Ecto neural progenitor cell (in vitro differentiated cells): ENCODE measurements at regions not wholly inside any gene's neighbourhood (a gene's known extent, or its start where the extent isn't known, plus 50 kb on each side); places are given as distances from the start of the nearest gene placed in this dataset.

Source experiments
- DNase-seq: peaks from one replicate; pipeline ENCODE4 v3.0.0-alpha.2; 2018; ENCODE audit warnings: low spot score

DNA sequence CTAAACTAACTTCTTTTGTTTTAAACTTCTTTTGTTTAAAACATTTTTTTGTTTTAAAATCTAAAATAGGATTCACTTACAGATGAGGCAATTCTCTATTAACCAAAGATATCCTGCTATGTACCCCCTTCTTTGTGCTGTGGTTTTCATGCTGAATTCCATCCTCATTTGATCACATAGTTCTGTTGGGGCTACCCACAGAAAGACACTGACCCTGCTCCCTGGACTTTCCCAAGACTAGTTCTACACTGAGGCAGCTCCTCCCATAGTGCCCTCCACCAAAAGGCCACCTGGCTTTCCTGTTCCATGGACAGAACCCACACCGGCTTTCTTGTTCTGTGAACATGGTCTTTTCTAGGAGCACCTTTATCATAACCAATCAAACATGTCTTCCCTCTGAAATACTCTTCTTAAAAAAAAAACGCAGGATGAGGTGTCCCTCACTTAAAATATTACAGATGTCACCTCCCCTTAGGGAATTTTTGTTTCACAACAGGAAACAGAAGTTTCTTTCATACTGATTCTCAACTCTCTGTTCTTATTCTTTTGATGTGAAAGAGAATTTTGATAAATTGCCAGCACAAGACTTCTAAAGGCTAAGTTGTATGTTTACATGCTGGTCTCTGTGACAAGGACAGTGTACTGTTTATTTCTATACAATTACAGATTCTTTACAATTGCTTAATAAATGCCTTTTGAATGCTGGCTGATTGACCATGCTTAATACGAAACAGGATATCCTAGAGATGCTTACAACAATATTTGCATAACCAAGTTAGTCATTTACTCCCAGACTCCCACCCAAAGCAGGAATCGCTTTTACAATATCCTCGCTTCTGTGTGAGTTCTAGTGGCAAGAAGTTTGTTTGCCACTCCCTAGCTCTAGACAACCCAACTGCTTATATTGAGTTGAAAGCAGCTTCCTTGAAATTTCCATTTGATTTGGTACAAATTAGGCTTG lies 300.4 kb downstream of the DTWD2 start:
- DNase-seq: no peak

DNA sequence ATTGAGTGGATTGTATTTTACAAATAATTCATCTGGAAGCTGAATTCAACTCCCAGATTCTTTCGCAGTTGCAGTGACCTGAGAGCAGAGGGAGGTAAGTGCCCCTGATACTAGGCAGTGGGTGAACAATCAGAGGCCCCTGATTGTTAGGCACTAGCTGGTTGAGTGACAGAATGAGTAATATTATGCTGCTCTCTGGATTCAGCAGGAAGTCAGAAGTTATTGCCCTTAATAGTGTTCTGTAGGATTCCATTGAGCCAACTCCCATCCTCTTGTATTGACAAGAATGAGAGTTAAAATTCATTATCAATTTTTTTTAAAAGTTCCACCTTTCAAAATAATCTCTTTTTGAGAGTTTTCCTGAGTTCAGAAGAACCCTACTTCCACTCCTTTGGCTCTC lies 301.2 kb downstream of the DTWD2 start:
- DNase-seq: no peak

DNA sequence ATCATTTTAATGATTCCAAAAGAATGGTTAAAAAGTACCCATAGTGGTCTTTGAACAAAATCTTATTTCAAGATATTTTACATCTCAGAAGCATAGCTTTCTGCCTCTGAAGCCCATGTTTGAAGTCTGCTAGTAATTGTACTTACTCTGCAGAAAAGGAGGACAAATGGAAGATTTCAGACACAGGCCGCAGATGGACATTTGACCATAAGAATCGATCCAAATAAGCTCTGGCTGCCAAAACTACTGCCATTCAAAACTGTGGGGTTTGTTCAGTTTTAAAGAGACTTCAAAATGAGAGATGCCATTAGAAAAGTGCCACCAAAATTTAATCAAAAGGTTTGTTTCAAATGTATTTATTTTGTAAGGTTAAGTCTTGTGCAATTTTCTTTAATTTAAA lies 306.7 kb downstream of the DTWD2 start:
- no peak for DNase-seq

DNA sequence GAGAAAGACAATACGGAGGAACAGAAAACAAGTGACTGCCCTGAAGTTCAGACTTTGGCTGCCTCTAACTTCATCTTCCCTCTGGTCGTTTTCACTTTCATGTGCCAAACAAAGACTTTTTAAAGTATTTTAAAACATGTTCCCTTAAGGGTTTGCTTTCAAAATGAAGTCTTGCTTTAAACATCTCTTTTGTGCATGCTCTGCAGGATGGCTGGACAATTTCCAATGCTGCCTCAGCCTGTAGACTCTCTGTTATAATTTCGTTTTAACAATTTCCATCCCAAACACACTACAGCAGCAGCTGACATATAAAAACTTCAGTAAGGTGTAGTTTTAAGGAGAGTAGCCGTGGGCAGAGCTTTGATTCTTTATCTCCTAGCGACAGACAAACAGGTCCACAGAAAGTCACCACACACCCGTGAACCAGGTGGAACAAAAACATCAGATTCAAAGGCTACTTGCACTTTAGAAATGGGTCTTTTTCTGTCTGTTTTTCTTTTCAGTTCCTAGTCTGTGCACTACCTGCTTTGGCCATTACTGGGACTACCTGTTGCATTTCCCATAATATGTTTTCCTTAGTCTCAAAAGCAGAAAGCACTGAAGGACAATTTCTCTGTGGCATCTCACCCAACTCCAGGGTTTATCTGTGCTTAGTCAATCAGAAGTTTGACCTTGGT lies 308.9 kb downstream of the DTWD2 start:
- DNase-seq: no peak

DNA sequence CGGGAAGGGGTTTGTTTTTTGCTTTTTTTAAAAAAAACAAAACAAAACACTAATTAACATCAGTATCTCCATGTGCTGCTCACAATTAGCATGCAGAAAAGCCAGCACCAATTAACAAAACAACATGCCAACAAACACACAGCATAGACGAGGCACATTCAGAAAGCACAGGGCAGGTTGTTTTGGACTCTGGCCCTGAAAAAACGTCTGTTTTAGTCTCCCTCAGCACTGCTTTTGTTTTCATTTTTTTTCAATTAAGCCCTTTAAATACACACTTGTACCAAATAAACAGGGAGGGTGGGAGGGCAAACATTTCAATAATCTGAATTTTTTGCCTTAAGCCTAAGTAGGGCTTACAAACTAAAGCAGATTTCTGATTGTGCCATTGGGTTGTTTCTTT lies 309.6 kb downstream of the DTWD2 start:
- DNase-seq: no peak

DNA sequence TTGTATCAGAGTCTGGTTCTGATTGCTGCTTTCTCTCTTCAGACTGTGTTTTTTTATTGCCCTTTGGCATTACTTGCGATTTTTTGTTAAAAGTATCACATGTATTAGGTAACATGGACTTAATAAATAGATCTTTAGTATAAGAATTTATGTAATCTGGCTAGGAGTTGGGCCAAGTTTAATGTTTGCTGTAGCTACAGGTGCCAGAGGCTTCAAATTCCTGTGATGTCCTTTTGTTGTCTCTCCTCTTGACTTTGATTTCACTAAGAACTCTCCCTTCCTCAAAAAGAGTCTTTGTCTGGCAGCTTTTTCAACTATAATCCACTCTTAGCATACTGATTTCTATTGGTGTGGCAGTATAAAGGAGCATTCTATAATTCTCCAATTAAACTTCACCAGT lies 313.1 kb downstream of the DTWD2 start:
- DNase-seq: no peak

DNA sequence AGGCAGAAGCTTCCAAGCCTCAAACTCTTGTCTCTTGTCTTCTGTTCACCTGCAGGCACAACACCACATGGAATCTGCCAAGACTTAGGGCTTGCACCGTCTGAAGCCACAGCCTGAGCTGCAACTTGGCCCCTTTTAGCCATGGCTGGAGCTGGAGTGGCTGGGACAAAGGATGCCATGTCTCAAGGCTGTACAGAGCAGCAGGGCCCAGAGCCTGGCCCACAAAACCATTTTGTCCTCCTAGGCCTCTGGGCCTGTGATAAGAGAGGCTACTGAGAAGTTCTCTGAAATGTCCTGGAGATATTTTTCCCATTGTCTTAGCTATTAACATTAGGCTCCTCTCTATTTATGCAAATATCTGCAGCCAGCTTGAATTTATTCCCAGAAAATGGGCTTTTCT lies 330.8 kb downstream of the DTWD2 start:
- no peak for DNase-seq

DNA sequence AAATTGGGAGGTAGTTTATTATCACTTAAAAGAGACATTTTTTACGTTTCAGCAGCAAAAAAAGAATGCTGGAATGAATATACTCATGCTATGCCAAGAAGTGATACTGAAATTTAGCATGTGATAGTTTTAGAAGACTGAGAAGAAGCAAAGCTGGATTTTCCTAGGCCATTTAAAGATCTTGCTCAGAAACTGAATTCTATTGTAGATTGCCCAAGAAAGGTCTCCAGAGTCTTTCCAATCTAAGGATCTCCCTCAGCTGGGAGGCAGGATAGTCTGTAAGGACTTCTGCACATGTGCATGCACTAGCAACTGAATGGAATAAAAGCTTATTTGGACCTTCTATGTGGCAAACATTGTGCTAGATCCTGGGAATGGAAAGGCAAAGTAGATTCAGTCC lies 334.5 kb downstream of the DTWD2 start:
- no peak for DNase-seq

DNA sequence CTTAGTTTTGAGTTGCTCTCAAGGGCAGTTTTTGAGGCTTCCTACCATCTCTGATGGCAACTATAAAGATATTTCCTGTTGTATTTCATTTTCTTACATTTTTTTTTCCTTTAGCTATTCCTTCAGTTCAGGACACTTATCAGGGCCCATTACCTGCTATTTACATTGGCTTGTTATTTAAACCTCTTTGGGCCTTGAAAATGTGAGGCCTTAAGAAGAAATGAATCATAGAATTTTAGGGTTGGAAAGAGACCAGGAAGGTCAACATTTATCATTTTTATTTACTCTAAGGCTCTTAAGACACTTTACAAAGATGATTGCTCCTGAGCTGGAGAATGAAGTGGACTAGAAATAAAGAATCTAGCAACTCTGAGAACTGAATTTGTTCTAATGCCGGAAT lies 335.2 kb downstream of the DTWD2 start:
- DNase-seq: no peak

DNA sequence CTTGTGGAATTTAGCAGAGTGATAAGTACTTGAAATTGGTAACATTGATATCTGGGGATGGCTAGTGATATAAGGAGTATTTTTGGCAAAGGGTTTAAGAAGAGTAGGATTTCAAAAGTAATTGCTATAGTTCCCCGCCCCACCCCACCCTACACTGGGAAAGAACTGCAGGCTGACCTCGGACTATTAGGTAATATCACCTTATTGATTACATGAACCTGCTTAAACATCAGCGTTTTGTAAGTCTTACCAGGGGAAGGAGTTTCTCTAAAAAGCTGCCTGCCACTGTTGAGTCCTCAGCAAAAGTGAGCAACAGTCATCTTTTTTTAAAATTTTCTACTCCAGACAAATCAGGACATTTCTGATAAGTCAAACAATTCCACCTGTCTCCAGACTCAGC lies 337.3 kb downstream of the DTWD2 start:
- no peak for DNase-seq

DNA sequence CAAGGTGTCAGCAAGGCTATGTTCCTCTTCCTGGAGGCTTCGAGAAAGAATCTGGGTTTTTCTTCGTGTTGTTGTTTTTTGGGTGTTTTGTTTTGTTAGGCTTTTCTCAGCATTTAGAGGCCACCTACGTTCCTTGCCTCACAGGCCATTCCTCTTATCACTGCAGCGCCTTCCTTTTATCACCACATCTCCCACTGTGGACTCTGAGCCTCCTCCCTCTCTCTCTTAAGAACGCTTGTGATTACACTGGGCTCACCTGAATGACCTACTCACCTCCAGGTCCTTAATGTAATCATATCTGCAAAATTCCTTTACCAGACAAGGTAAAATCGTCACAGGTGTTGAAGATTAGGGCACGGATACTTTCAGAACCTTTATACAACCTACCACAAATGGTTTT lies 340.8 kb downstream of the DTWD2 start:
- DNase-seq: no peak

DNA sequence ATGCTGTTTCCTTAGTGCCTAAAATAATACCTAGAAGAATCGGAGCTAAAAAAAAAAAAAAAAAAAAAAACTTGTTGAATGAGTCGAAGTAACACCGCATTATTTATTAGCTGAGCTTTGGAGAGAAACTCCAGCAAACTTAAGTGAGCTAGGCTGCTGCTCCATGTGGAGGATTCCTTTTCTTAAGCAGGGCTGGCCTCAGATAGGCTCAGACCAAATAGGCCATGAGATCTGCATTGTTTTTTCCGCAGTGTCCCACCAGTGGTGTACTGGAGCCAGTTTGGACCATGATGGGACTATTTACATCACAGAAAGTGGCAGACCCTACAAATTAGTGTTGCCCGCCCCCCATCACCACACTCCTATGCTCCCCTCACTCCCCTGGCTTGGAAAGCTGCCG lies 341.4 kb downstream of the DTWD2 start:
- no peak for DNase-seq

DNA sequence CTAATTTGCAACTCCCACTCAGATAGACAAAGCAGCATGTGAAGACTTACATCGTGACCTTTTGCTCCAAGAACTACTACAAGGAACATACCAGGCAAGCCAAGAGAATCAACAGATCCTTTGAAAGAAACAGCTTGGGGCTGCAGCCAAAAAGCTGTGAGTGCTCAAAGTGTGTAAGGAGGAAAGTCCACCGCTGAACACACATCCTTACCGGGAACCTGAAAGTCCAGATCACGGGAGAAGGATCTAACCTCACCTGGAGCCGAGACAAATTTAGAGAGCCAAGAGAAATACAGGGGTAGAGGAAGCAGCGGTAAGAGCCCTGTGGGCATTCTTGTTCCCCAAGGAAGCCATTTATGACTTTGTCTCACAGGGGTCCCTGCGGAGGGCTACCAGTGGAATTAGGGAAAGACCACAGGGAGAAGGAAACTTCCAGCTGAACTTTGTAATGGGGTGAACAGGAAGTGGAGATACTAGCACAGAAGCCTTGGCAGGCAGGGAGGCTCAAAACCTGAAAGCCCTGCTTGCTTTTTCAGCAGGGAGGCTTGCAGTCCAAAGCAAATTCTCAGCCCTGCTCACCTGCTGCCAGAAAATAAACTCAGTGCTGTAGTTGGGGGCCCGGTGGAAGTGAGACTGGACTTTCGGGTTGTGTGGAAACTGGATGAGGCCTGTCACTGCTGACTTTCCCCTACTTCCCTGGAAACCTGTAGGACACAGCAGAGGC lies 350.2 kb downstream of the DTWD2 start:
- DNase-seq: no peak

DNA sequence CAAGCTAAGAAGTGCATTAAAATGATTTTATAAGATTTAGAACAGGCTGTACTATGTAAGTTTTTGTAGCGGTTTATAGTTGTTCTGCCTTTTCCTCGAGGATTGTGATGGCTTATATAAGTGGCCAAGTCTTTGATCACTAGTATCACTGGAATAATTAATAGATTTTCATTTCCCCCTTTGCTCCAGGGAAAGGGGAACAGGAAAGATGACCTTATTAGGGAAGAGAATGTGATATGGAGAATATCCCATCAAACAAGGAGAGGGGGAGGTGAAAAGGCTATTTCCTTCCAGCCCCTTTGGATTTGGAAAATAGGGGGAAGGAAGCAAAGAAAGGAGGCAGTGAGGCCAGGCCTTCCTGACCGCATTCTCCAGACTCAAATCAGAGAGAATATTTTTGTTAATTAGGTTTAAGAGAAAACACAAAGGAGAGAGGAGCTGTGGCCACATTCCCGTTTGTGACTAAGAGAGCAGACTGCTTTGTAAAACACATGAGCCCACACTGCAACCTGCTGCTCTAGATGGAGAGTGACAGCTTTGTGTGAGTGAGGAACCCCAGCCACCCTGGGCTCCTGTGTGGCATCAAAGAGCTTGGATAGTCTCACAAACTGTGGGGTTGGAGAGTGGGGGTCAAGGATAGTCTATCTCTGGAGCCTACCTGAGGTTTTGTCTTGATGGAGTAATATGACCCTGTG lies 359.5 kb downstream of the DTWD2 start:
- peak; percentile 49 for DNase-seq

DNA sequence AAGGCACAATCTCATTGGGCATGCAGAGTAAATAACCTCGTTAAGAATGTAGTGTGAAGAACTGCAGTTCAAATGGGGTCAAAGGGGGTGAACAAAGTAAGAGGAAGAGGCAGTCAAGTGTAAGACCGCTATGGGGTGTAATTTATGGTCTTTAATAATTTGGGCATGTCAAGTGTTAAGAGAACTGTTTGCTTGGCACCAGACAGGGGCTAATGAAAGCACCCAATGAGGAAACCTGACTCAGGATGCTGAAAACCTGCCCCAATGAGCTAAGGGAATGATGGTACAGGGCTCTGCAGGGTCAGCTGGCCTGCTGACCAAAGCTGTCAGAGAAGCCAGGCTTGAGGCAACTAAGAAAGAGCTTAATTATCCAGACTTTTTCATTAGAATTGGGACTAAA lies 368.1 kb downstream of the DTWD2 start:
- DNase-seq: no peak

DNA sequence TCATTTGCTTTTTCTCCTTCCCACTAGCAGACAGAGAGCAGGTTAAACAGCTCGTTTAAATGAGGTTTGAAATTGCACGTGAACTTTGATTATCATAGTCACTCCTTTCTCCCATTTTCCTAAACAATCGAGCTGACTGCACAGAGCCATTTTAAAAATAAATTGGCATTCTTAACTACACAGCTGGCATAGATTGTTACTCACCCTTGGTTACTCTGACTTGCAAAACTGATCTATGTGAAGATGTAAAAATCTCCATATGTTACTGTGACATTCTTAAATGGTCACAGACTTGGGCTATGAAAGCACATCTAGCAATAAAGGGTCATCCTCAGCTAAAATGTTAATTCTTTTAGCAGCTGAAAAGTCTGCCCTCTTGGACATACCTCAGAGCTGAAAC lies 368.5 kb downstream of the DTWD2 start:
- no peak for DNase-seq

DNA sequence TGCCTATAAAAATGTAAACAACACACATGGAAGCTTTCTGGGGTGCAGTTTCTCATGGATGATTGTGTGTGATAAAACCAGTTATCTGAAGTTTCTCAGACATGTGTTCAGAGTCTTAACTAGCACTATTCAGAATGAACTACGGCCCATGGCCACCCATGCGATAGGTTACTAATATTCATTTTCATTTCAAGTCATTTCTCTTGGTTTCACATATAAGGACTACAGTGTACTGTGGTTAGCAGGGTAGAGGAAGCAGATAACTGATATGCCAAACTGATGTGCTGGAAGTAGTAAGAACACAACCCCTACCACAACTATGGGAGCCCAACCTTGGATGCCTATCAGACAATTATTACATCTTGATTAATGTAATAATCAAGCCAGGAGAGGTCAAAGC lies 372.1 kb downstream of the DTWD2 start:
- no peak for DNase-seq

DNA sequence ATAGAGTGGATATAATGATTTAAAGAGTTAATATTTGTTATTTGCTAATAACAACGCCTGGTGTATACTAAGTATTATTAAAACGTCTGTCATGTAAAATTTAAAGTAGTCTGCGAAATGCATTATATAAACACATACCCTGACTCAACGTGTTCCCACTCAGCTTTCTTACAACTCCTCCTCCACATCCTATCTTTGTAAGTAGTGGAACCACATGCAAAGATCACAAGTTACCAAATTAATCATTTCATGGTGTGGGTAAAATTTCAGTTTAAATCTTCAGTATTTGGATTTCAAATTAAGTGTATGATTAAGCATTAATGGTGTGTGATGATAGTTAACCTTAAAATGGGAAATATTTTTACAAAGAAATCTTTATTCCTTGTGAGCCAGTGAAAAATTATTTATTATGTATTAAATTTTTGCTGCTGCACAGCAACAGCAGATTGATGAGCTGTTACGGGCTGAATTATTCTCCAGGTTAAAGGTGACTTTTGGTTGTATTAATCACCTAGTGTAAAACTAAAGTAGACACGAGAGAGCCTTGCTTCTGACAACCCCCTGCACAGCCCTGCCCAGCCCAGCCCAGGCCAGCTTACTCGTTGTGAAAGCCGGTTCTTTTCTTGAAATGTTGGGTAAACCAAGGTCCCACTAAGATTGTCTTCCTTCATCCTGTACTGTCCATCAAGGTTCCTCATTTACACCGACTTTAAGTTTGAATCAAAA lies 373.5 kb downstream of the DTWD2 start:
- no peak for DNase-seq

DNA sequence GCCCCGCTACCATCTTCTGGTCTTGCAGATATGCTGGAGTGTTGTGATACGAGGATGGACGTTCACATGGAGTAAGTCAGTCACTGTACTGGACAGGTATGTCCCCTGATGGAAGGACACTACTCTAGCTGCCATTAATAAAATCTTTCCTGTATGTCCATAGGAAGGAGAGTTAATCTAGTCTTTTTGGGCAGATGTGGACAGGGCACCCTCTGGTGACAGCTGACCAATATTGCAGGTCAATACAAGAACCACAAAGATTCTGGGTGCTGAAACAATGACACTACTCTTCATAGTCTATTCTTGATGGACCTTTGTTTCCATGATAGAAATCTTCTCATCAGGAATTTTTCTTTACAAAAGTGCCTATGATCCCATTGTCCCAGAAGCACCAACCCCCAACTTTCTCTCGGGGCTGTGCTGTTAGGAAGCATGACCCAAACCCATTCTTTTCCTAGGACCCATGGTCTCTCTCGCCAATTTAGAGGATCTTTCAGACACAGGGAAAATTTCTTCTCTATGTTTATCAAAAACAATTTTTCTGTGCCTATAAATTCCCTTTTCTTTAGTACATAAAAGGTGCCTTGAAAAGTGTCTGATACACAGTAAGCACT lies 376.9 kb downstream of the DTWD2 start:
- DNase-seq: peak; percentile 52

DNA sequence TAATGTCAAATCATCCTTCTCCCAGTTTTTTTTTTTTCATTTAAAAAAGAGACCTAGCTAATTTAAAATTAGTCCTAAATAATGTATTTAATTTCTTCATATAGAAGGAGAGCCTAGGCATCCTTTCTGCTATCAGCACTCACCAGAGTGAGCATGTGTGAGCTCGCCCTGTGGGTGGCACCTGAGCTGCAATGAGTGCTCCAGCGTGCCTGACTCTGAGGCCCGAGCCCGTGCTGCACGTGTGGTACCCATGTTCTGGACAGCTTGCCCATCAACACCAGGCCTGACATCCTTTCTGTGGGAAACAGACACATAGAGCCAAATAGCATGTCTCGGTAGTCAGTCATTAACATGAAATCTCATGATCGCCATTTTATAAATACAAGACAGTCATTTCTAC lies 381.4 kb downstream of the DTWD2 start:
- DNase-seq: no peak

DNA sequence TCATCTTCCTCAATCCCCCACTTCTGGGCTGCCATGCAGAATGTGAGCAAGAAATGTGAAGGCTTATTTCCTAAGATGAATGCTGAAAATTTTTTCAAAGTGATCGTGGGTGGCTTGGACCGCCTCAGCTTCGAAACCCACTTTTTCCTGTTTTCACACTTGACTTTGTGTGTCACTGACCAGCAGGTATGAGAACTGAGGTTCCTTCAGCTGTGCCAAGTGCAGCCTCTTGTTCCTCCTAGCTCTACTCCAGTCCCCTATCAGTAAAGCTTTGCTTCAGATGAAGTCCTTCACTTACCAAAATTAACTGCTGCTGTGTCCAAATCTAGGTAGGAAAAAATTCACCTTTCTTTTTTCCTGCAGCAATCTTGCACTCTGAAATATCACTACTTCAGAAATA lies 382.6 kb downstream of the DTWD2 start:
- no peak for DNase-seq
